ENCODE measurements at regions not wholly inside any gene's neighbourhood (a gene's known extent, or its start where the extent isn't known, plus 50 kb on each side); places are given as distances from the start of the nearest gene placed in this dataset.

DNA sequence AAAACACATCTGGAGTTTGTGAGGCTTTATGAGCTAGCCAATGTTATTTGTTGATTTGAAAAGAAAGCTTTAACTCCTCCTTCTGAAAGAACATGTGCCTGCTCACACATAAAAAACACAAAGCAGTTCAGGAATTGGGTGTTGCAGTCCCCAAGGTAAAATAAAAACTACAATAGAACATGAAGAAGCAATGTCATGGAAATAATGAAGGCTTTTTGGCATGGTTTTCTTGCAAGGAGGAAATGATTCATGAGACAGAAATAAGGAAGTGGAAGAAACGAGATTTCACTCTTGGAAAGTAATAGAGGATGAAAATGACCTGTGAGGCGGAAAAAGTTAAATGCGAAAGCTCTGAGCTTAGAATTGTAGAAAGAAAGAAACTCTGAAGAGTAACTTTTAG lies 81.1 kb downstream of the TRIB2 start (continued):
- TF ChIP-seq CREB1 (IDR thresholded peaks at IDR 0.05) (no peak), FOSL1 (IDR thresholded peaks at IDR 0.05; ENCODE audit: insufficient read depth, low read depth, low read length) (no peak), RFX5 (IDR thresholded peaks at IDR 0.05; ENCODE audit: borderline replicate concordance, low read depth, low read length) (no peak), BACH1 (IDR thresholded peaks at IDR 0.05; ENCODE audit: low read length) (no peak), BRCA1 (IDR thresholded peaks at IDR 0.05; ENCODE audit: low read depth, low read length) (no peak)

Measured in H1 (cell line).